ENCODE measurements at regions not wholly inside any gene's neighbourhood (a gene's known extent, or its start where the extent isn't known, plus 50 kb on each side); places are given as distances from the start of the nearest gene placed in this dataset.

DNA sequence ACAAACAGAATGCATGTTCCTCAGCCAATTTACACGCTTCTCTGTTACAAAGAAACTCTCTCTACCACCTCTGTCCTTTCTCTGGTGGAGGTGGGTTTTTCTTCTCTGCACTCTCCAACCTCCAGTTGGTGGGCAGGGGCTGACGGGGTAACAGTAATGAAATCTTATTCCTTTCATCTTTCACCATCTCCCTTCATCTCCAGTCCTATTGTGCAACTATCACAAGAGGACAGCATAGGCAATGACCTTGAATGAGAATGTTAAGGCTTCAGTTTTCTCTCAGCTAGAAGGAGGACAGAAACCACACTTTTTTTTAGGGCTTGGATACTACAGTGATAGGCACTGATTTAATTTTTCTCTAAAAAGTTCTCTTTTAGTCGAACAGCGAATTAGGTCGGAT is 81.7 kb upstream of the NEUROD1 start:
- no peaks in the 10 kb centered on the region for H3K27me3 ChIP-seq (ENCODE audit: control insufficient read depth, low read length)
- no peaks in the 10 kb centered on the region for H3F3A ChIP-seq (ENCODE audit: control insufficient read depth, insufficient read depth)
- TF ChIP-seq CTCF (IDR thresholded peaks at IDR 0.05; ENCODE audit: low read depth, low read length, poor library complexity, severe bottlenecking): no peak
- TF ChIP-seq EZH2phosphoT487 (IDR thresholded peaks at IDR 0.05; ENCODE audit: borderline replicate concordance, low read length): no peak
- no peaks in the 10 kb centered on the region for H3K9me3 ChIP-seq (ENCODE audit: control insufficient read depth, insufficient read depth, low read length)
- no peaks in the 10 kb centered on the region for H3K4me1 ChIP-seq (ENCODE audit: control insufficient read depth, low read length)
- no peaks in the 10 kb centered on the region for H3K79me2 ChIP-seq (ENCODE audit: control insufficient read depth, low read length)
- H3K4me3 ChIP-seq (ENCODE audit: low read length): no peak overlapping the region
- no peaks in the 10 kb centered on the region for H4K20me1 ChIP-seq (ENCODE audit: control insufficient read depth, insufficient read depth, low read depth, low read length)
- no peak overlapping the region for H3K27ac ChIP-seq (ENCODE audit: low read depth, low read length)
- no peaks in the 10 kb centered on the region for H3K9me2 ChIP-seq (replicated peaks; ENCODE audit: control insufficient read depth, low read length)
- H3K36me3 ChIP-seq (ENCODE audit: control insufficient read depth, low read length): no peaks in the 10 kb centered on the region
- no peak overlapping the region for H3K4me2 ChIP-seq (ENCODE audit: low read length)

- H3K27me3 ChIP-seq (ENCODE audit: control insufficient read depth, low read length): no peaks in the 10 kb centered on the region
- no peak overlapping the region for H3K27ac ChIP-seq (ENCODE audit: low read depth, low read length)
- H3K79me2 ChIP-seq (ENCODE audit: control insufficient read depth, low read length): no peaks in the 10 kb centered on the region
- H3K9me2 ChIP-seq (replicated peaks; ENCODE audit: control insufficient read depth, low read length): no peaks in the 10 kb centered on the region
- H3K4me3 ChIP-seq (ENCODE audit: low read length): no peak overlapping the region
- no peaks in the 10 kb centered on the region for H3K36me3 ChIP-seq (ENCODE audit: control insufficient read depth, low read length)
- no peak overlapping the region for H3K4me2 ChIP-seq (ENCODE audit: low read length)
- H3F3A ChIP-seq (ENCODE audit: control insufficient read depth, insufficient read depth): no peaks in the 10 kb centered on the region
- H3K9me3 ChIP-seq (ENCODE audit: control insufficient read depth, insufficient read depth, low read length): no peaks in the 10 kb centered on the region
- H4K20me1 ChIP-seq (ENCODE audit: control insufficient read depth, insufficient read depth, low read depth, low read length): no peaks in the 10 kb centered on the region
- no peaks in the 10 kb centered on the region for H3K4me1 ChIP-seq (ENCODE audit: control insufficient read depth, low read length)
- TF ChIP-seq CTCF (IDR thresholded peaks at IDR 0.05; ENCODE audit: low read depth, low read length, poor library complexity, severe bottlenecking) (no peak), EZH2phosphoT487 (IDR thresholded peaks at IDR 0.05; ENCODE audit: borderline replicate concordance, low read length) (no peak)
Measured at GRCh38 chr2:181762848-181763247, 82.5 kb upstream of the NEUROD1 start.

DNA sequence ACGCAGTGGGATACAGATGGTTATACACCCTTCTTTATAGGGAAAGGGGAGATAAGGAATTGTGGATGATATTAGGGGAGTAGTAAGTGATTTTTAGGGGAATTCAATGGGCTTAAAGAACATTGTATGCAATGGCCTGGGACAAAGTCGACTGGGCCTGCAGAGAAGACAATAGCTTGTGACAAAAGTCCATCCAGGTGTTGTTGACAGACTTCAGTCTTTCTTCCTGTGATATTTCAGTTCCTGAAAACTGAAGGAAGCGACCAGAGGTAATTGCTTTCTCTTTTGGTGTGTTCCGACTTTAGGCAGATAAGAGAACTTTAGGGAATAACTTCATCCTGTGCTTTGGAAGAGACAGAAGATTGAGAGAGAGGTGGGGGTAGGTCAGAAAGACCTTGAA is 83.1 kb upstream of the NEUROD1 start:
- TF ChIP-seq EZH2phosphoT487 (IDR thresholded peaks at IDR 0.05; ENCODE audit: borderline replicate concordance, low read length) (no peak), CTCF (IDR thresholded peaks at IDR 0.05; ENCODE audit: low read depth, low read length, poor library complexity, severe bottlenecking) (no peak)
- no peaks in the 10 kb centered on the region for H3K4me1 ChIP-seq (ENCODE audit: control insufficient read depth, low read length)
- H3K79me2 ChIP-seq (ENCODE audit: control insufficient read depth, low read length): no peaks in the 10 kb centered on the region
- no peaks in the 10 kb centered on the region for H3K27me3 ChIP-seq (ENCODE audit: control insufficient read depth, low read length)
- H3K9me3 ChIP-seq (ENCODE audit: control insufficient read depth, insufficient read depth, low read length): no peaks in the 10 kb centered on the region
- no peaks in the 10 kb centered on the region for H3K36me3 ChIP-seq (ENCODE audit: control insufficient read depth, low read length)
- H3K4me3 ChIP-seq (ENCODE audit: low read length): no peak overlapping the region
- no peak overlapping the region for H3K27ac ChIP-seq (ENCODE audit: low read depth, low read length)
- no peaks in the 10 kb centered on the region for H4K20me1 ChIP-seq (ENCODE audit: control insufficient read depth, insufficient read depth, low read depth, low read length)
- no peak overlapping the region for H3K4me2 ChIP-seq (ENCODE audit: low read length)
- H3F3A ChIP-seq (ENCODE audit: control insufficient read depth, insufficient read depth): no peaks in the 10 kb centered on the region
- H3K9me2 ChIP-seq (replicated peaks; ENCODE audit: control insufficient read depth, low read length): no peaks in the 10 kb centered on the region
